Keratinocyte (primary cell): ENCODE measurements at regions not wholly inside any gene's neighbourhood (a gene's known extent, or its start where the extent isn't known, plus 50 kb on each side); places are given as distances from the start of the nearest gene placed in this dataset.

Source experiments
- DNase-seq: peaks from one replicate; pipeline ENCODE4 v3.0.0-alpha.2; 2011; ENCODE audit warnings: low read depth, missing footprints, low spot score
- FAIRE-seq: peaks from 2 replicates; lab custom pipeline; 2011; peaks lifted over from hg19 to GRCh38; lab: Jason Lieb, UNC
- H2AFZ ChIP-seq: 2 replicates; pipeline ENCODE4 v1.6.0; 2012; ENCODE audit warnings: low read length, control low read depth, inconsistent platforms; ENCODE audit not compliant: control insufficient read depth
- H3K27ac ChIP-seq: 2 replicates; pipeline ENCODE4 v1.5.1; 2011; ENCODE audit warnings: low read length; ENCODE audit not compliant: control insufficient read depth, insufficient read depth
- H3K27me3 ChIP-seq: 3 replicates; pipeline ENCODE4 v1.6.0; 2011; ENCODE audit warnings: low read length; ENCODE audit not compliant: control insufficient read depth, insufficient read depth; ENCODE audit errors: extremely low read depth
- H3K36me3 ChIP-seq, 2 experiments: 2 replicates in 1 of 2; 3 replicates in 1 of 2; pipeline ENCODE4 v1.5.1; 2011; ENCODE audit warnings: low read length in 2 of 2, mild to moderate bottlenecking in 1 of 2; ENCODE audit not compliant: control insufficient read depth in 2 of 2, insufficient read depth in 2 of 2; ENCODE audit errors: extremely low read depth in 1 of 2
- H3K4me1 ChIP-seq: 3 replicates; pipeline ENCODE4 v1.5.1; 2011; ENCODE audit warnings: low read length; ENCODE audit not compliant: control insufficient read depth, insufficient read depth; ENCODE audit errors: extremely low read depth
- H3K4me2 ChIP-seq: 3 replicates; pipeline ENCODE4 v1.6.0; 2011; ENCODE audit warnings: low read depth, low read length; ENCODE audit not compliant: control insufficient read depth, insufficient read depth; ENCODE audit errors: extremely low read depth
- H3K4me3 ChIP-seq, 3 experiments: fragments of 200-600 bp in 1 of 3; sonication (generic) in 1 of 3; 2 replicates in 2 of 3; 3 replicates in 1 of 3; pipeline ENCODE4 v1.5.1; 2011 to 2016; ENCODE audit warnings: low read length in 3 of 3, mild to moderate bottlenecking in 3 of 3, control low read depth in 2 of 3, inconsistent platforms in 1 of 3, low read depth in 1 of 3, mixed read lengths in 1 of 3, mixed run types in 1 of 3, moderate library complexity in 1 of 3; ENCODE audit not compliant: control insufficient read depth in 2 of 3, insufficient read depth in 2 of 3; ENCODE audit errors: extremely low read depth in 1 of 3
- H3K79me2 ChIP-seq: 2 replicates; pipeline ENCODE4 v1.6.0; 2012; ENCODE audit warnings: low read length; ENCODE audit not compliant: control insufficient read depth, insufficient read depth
- H3K9ac ChIP-seq: 3 replicates; pipeline ENCODE4 v1.6.0; 2011; ENCODE audit warnings: low read length; ENCODE audit not compliant: control insufficient read depth, insufficient read depth; ENCODE audit errors: extremely low read depth
- H3K9me1 ChIP-seq: 3 replicates; pipeline ENCODE4 v1.6.0; 2011; ENCODE audit warnings: low read length; ENCODE audit not compliant: control insufficient read depth, insufficient read depth; ENCODE audit errors: extremely low read depth
- H3K9me3 ChIP-seq: 2 replicates; pipeline ENCODE4 v1.5.1; 2012; ENCODE audit warnings: low read depth, low read length; ENCODE audit not compliant: control insufficient read depth
- H4K20me1 ChIP-seq: 3 replicates; pipeline ENCODE4 v1.6.0; 2011; ENCODE audit warnings: low read length; ENCODE audit not compliant: control insufficient read depth, insufficient read depth; ENCODE audit errors: extremely low read depth
- CTCF ChIP-seq, 3 experiments: IDR thresholded peaks in 1 of 3; conservative IDR thresholded peaks in 1 of 3; optimal IDR thresholded peaks in 1 of 3; 2 replicates in 2 of 3; 3 replicates in 1 of 3; pipeline versions ENCODE3 to v1.5.1; 2011; ENCODE audit warnings: low read length in 3 of 3, mild to moderate bottlenecking in 3 of 3, moderate library complexity in 2 of 3, control low read depth in 1 of 3, inconsistent platforms in 1 of 3; ENCODE audit not compliant: insufficient read depth in 2 of 3; ENCODE audit errors: extremely low read depth in 1 of 3
- EZH2 ChIP-seq: IDR thresholded peaks from one replicate; pipeline ENCODE4 v1.6.1; 2012; ENCODE audit warnings: inconsistent platforms, mild to moderate bottlenecking, low read length, moderate library complexity
- dilution Hi-C: fragments of 300-500 bp; cut with MboI; formaldehyde crosslinking; loops from one replicate; pipeline ENCODE4 v1.7.0; 2020; ENCODE audit warnings: low sequenced_read_pairs; ENCODE audit not compliant: extremely low pct_ligation_motif_present

DNA sequence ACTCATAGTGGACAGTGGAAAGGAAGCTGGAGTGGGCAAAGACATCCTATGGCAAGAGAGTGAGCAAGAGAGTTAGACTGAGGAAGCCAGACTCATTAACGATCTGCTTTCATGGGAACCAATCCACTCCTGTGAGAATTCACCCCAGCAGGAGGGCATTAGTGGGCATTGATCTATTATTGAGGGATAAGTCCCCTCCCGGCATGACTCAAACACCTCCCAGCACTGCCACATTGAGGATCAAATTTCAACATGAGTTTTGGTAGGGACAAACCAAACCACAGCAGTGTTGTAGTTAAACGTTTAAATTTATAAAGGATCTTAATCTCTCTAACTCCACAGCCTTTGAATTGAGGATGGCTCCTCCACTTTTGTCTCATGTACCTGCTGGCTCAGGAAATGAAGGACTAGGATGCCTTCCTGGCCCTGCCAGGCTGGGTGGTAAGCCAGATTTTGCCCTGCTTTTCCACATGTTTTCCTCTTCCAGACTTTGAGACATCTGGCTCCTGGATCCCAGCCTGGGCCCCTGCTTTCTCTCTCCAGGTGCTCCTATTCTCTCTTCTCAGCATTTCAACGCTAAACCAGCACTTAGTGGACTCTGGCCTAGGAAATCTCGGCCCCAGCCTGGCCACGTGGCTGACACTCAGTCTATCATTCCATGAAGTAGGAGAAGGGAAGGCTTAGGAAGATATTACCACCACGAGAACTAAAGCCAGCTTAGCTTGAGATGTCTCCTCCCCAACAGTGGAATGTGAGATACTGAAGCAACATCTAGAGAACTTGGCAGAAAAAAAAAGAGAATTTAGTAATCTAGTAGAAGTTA lies 96.5 kb upstream of the PIP4K2A start:
- FAIRE-seq: no peak

DNA sequence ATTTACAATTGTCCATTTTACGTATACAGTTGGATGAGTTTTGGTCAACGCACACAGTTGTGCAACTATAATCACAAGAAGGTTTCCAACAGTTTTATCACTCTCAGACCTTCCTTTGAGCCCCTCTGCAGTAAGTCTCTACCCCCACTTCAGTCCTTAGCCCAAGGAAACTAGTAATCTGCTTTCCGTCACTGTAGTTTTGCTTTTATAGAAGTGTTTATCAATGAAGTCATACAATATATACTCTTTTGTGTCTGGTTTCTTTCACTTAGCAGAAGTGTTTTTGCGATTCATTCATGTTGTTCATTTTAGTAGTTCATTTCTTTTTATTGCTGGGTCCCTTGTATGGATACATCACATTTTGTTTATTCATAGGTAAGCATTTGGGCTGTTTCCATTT lies 92.9 kb upstream of the PIP4K2A start:
- Histone ChIP-seq H2AFZ (no peak overlapping the region), H3K27me3 (no peaks in the 10 kb centered on the region), H4K20me1 (no peaks in the 10 kb centered on the region), H3K9me1 (no peaks in the 10 kb centered on the region), H3K9ac (no peak overlapping the region), H3K4me3 (no peak overlapping the region), H3K79me2 (no peaks in the 10 kb centered on the region), H3K36me3 (no peaks in the 10 kb centered on the region), H3K4me2 (no peak overlapping the region), H3K9me3 (no peaks in the 10 kb centered on the region), H3K4me1 (peaks cover 8% of the 10 kb centered on the region), H3K27ac (no peak overlapping the region)
- TF ChIP-seq CTCF (optimal IDR thresholded peaks at IDR 0.05 in 1 of 3, IDR thresholded peaks at IDR 0.05 in 1 of 3, conservative IDR thresholded peaks at IDR 0.05 in 1 of 3; ENCODE audit: extremely low read depth in 1 of 3, insufficient read depth in 2 of 3, low read length in 3 of 3) (no peak), EZH2 (no peak)
- no peak for DNase-seq
- FAIRE-seq: no peak
- dilution Hi-C loops: no loop called here

More for the DNA sequence above, 96.5 kb upstream of the PIP4K2A start:
- Histone ChIP-seq H3K9me3 (no peaks in the 10 kb centered on the region), H3K36me3 (no peaks in the 10 kb centered on the region), H3K27ac (no peak overlapping the region), H3K79me2 (no peaks in the 10 kb centered on the region), H2AFZ (no peak overlapping the region), H3K9me1 (no peaks in the 10 kb centered on the region), H3K4me3 (no peak overlapping the region), H3K9ac (no peak overlapping the region), H3K4me2 (no peak overlapping the region), H3K4me1 (no peaks in the 10 kb centered on the region), H3K27me3 (no peaks in the 10 kb centered on the region), H4K20me1 (no peaks in the 10 kb centered on the region)
- DNase-seq: no peak
- TF ChIP-seq EZH2 (no peak), CTCF (optimal IDR thresholded peaks at IDR 0.05 in 1 of 3, IDR thresholded peaks at IDR 0.05 in 1 of 3, conservative IDR thresholded peaks at IDR 0.05 in 1 of 3; ENCODE audit: extremely low read depth in 1 of 3, insufficient read depth in 2 of 3, low read length in 3 of 3) (no peak)
- dilution Hi-C loops: no loop called here
